Motor neuron (in vitro differentiated cells): ENCODE measurements at regions not wholly inside any gene's neighbourhood (a gene's known extent, or its start where the extent isn't known, plus 50 kb on each side); places are given as distances from the start of the nearest gene placed in this dataset.

Source experiments
- ATAC-seq, 8 experiments: fragments of 200-7000 bp; cut with Tn5 transposase; replicated peaks in 6 of 8; 2 replicates each; pipeline ENCODE4 v1.8.0; 2021; ENCODE audit warnings: mild to moderate bottlenecking in 8 of 8, moderate library complexity in 8 of 8
- H3K27ac ChIP-seq, 2 donors: fragments of 250-450 bp; sonication (Bioruptor Pico); 2 replicates each; pipeline ENCODE4 v1.9.0; 2021; ENCODE audit warnings: antibody characterized with exemption in 2 of 2, mild to moderate bottlenecking in 2 of 2, moderate library complexity in 1 of 2
- H3K4me1 ChIP-seq, 2 donors: fragments of 250-450 bp; sonication (Bioruptor Pico); replicated peaks in 1 of 2; 2 replicates each; pipeline ENCODE4 v1.6.1; 2021; ENCODE audit warnings: antibody characterized with exemption in 2 of 2, mild to moderate bottlenecking in 2 of 2, moderate library complexity in 1 of 2
- H3K4me3 ChIP-seq, 5 donors: fragments of 250-450 bp; sonication (Bioruptor Pico); 2 replicates each; pipeline ENCODE4 v1.9.0; 2021; ENCODE audit warnings: antibody characterized with exemption in 5 of 5, mild to moderate bottlenecking in 5 of 5, moderate library complexity in 4 of 5
- WGBS, 10 experiments: fragments of 450-650 bp; shearing (Covaris generic); methylation state at CpG; one replicate each; pipeline ENCODE4 v1.0.0; 2022; 5-methylcytosine and 5-hydroxymethylcytosine counted together
- in situ Hi-C, 9 experiments: fragments of 400-800 bp; cut with MboI; loops; one replicate each; pipeline ENCODE4 v1.15.0; 2021; ENCODE audit warnings: low sequenced_read_pairs in 9 of 9, low pct_unique_long_range_greater_than_20kb in 2 of 9; ENCODE audit not compliant: unreplicated experiment in 9 of 9

- no peak overlapping the region for H3K27ac ChIP-seq
- ATAC-seq: peak in 2 of 8 experiments; percentile 71 to 98
- no peak overlapping the region for H3K4me3 ChIP-seq
- WGBS, 10 experiments: 73 to 100% (median 83%) methylated on average over 1 to 9 of the region's 14 CpGs; no CpG with 5 or more reads in 4 of the 10 experiments
- in situ Hi-C loops: no loop called here
- H3K4me1 ChIP-seq: no peaks in the 10 kb centered on the region
Measured at GRCh38 chr3:194833114-194833910, 147.6 kb downstream of the FAM43A start.

DNA sequence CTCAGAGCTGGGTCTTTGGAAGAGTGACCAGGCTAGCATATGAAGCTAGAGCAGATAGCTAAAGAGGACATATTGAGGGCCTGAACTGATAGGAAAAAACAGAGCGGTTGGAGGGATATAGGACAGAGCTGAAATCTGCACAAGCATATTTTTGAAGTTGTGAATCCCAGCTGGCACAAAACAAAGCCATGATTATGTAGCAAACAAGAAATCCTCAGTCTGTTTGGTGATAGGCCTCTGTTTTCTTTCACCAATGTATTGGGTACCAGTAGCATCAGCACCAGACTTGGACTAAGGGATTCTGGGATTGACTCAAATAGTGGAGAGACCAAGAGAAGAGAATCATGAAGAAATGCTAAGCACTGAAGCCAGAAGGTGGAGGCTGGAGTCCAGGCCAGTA, 151.0 kb downstream of the FAM43A start:
- ATAC-seq: no peak
- 60 to 100% (median 83%) methylated on average over 1 of the region's 1 CpG; no CpG with 5 or more reads in 6 of the 10 experiments for WGBS, 10 experiments
- Histone ChIP-seq H3K27ac (no peak overlapping the region), H3K4me1 (no peaks in the 10 kb centered on the region), H3K4me3 (no peak overlapping the region)
- in situ Hi-C loops: no loop called here

GRCh38 chr3:194837457-194838127, 151.9 kb downstream of the FAM43A start:
- Histone ChIP-seq H3K4me1 (no peaks in the 10 kb centered on the region), H3K27ac (no peak overlapping the region), H3K4me3 (no peak overlapping the region)
- WGBS, 10 experiments: 0 to 86% (median 47%) methylated on average over 1 to 2 of the region's 9 CpGs; no CpG with 5 or more reads in 4 of the 10 experiments
- in situ Hi-C loops: no loop called here
- peak in 1 of 8 experiments; percentile 50 for ATAC-seq

DNA sequence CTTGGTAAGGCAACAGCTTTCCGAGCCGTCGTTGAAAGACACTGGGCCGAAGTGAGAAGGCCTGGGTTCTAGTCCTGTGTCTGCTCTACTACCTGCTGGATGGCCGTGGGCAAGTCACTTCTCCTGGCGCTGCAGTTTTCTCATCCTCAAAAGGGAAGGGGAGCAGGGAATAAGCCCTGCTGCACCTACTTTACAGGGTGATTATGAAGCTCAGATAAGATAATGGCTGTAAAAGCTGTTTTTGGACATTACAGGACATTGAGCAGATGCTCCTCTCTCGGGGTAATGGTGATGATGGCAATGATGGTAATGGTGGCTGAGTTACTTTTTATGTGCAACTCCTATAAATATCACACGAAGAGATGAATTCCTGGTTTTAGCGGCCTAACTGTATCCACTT, 152.6 kb downstream of the FAM43A start:
- in situ Hi-C loops: no loop called here
- 50 to 93% (median 72%) methylated on average over 1 to 9 of the region's 9 CpGs; no CpG with 5 or more reads in 2 of the 10 experiments for WGBS, 10 experiments
- Histone ChIP-seq H3K4me1 (peaks cover 0 to 2% of the 10 kb centered on the region in 2 donors), H3K4me3 (no peak overlapping the region), H3K27ac (no peak overlapping the region)
- no peak for ATAC-seq

DNA sequence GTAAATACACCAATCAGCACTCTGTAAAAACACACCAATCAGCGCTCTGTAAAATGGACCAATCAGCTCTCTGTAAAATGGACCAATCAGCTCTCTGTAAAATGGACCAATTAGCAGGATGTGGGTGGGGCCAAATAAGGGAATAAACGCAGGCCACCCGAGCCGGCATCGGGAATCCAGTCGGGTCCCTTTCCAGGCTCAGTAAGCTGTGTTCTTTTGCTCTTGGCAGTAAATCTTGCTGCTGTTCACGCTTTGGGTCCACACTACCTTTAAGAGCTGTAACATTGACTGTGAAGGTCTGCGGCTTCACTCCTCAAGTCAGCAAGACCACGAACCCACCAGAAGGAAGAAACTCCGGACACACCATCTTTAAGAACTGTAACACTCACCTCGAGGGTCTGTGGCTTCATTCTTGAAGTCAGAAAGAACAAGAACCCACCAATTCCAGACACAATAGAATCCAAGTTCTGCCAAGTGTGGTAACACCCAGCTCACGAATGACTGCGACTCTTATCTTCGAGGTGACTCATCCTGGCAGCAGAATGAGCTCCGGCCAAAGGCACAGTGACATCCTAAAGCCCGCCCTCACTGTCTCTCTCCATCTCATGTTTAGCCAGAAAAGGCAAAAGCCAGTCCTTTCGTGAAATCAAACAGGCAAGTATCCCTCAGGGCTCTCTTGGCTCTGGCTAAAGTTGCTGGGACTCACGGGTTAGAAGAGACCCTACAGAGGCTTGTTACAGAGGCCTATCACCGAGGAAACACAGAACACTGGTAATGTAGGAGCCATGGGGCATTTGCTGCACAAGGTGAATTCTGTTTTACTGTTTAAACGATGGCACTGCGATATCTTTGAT, 155.2 kb downstream of the FAM43A start:
- 33 to 90% (median 79%) methylated on average over 1 to 19 of the region's 21 CpGs; no CpG with 5 or more reads in 2 of the 10 experiments for WGBS, 10 experiments
- in situ Hi-C loops: no loop called here
- ATAC-seq: peak in 7 of 8 experiments; percentile 27 to 89 (median 66)

DNA sequence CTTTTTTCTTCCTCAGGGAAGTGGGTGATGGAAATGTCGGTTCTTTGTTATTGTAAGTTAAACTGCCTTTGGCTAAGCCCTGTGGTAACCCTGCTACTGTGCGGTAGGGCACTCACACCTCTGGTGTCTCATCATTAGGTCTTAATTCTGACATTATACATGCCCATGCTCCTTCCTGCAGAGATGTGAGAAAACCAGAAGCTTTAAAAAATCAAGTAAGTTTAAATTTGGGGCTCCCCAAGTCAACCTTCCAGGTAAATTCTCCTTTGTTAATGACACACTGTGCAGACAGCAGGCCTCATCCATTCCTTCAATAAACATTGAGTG, 155.8 kb downstream of the FAM43A start:
- Histone ChIP-seq H3K27ac (no peak overlapping the region), H3K4me1 (peaks cover 0 to 11% of the 10 kb centered on the region in 2 donors), H3K4me3 (no peak overlapping the region)
- no peak for ATAC-seq
- in situ Hi-C loops: no loop called here
- 50 to 100% (median 80%) methylated on average over 1 to 2 of the region's 2 CpGs; no CpG with 5 or more reads in 5 of the 10 experiments for WGBS, 10 experiments

More for the DNA sequence above, 155.2 kb downstream of the FAM43A start:
- H3K4me3 ChIP-seq: no peak overlapping the region
- no peak overlapping the region for H3K27ac ChIP-seq
- peaks cover 0 to 11% of the 10 kb centered on the region in 2 donors for H3K4me1 ChIP-seq

DNA sequence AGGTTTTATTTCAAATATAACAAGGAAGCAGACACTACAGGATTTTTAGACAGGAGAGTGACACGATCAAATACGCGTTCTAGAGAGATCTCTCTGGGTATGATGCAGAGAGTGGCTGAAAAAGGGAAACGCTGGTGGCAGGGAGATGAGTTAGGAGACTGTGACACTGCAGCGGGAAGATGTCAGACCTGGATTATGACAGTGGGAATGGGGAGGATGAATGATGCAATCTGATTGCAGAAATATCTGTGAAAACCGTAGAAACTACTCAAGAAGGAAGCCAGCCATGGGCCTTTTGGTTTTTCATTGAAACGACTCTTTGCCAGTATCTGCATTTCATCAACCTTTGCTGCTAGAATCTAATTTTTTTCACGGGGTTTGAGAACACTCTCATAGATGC, 157.9 kb downstream of the FAM43A start:
- Histone ChIP-seq H3K4me3 (no peak overlapping the region), H3K4me1 (peaks cover 0 to 11% of the 10 kb centered on the region in 2 donors), H3K27ac (peak overlapping the region in 1 of 2 donors; percentile 68)
- WGBS, 10 experiments: 38 to 90% (median 83%) methylated on average over 2 to 8 of the region's 8 CpGs; no CpG with 5 or more reads in 1 of the 10 experiments
- in situ Hi-C loops: no loop called here
- ATAC-seq: peak in 5 of 8 experiments; percentile 68 to 86 (median 70)

- no peak overlapping the region for H3K4me3 ChIP-seq
- H3K27ac ChIP-seq: peak overlapping the region in 1 of 2 donors; percentile 68
- ATAC-seq: peak in 1 of 8 experiments; percentile 66
- peaks cover 0 to 11% of the 10 kb centered on the region in 2 donors for H3K4me1 ChIP-seq
- WGBS, 10 experiments: 43 to 100% (median 89%) methylated on average over 1 to 3 of the region's 3 CpGs; no CpG with 5 or more reads in 6 of the 10 experiments
- in situ Hi-C loops: no loop called here
Measured at GRCh38 chr3:194844046-194844445, 158.4 kb downstream of the FAM43A start.

GRCh38 chr3:194849166-194849875, 163.6 kb downstream of the FAM43A start:
- 0 to 80% (median 52%) methylated on average over 1 to 5 of the region's 6 CpGs; no CpG with 5 or more reads in 1 of the 10 experiments for WGBS, 10 experiments
- ATAC-seq: no peak
- H3K4me1 ChIP-seq: peaks cover 0 to 13% of the 10 kb centered on the region in 2 donors

GRCh38 chr3:194851254-194851653, 165.6 kb downstream of the FAM43A start:
- peaks cover 0 to 13% of the 10 kb centered on the region in 2 donors for H3K4me1 ChIP-seq
- H3K4me3 ChIP-seq: no peak overlapping the region
- in situ Hi-C loops: loop anchor here in 1 of 9 experiments (25.0 kb wide), 1 partner anchor 164 kb away; the partner anchor contains the start of gene FAM43A
- no peak for ATAC-seq
- H3K27ac ChIP-seq: no peak overlapping the region
- 72 to 100% (median 100%) methylated on average over 1 to 3 of the region's 5 CpGs; no CpG with 5 or more reads in 3 of the 10 experiments for WGBS, 10 experiments

More at GRCh38 chr3:194849166-194849875, 163.6 kb downstream of the FAM43A start:
- no peak overlapping the region for H3K27ac ChIP-seq
- H3K4me3 ChIP-seq: no peak overlapping the region
- in situ Hi-C loops: no loop called here

- ATAC-seq: no peak
- Histone ChIP-seq H3K27ac (no peak overlapping the region), H3K4me3 (no peak overlapping the region), H3K4me1 (peaks cover 0 to 13% of the 10 kb centered on the region in 2 donors)
- WGBS, 10 experiments: 80 to 100% (median 81%) methylated on average over 1 to 4 of the region's 5 CpGs; no CpG with 5 or more reads in 6 of the 10 experiments
- in situ Hi-C loops: loop anchor here in 1 of 9 experiments (25.0 kb wide), 1 partner anchor 165 kb away; the partner anchor contains the start of gene FAM43A
Measured at GRCh38 chr3:194851941-194852340, 166.3 kb downstream of the FAM43A start.

- Histone ChIP-seq H3K4me3 (no peak overlapping the region), H3K4me1 (peaks cover 0 to 13% of the 10 kb centered on the region in 2 donors), H3K27ac (no peak overlapping the region)
- 58 to 99% (median 94%) methylated on average over 3 to 14 of the region's 22 CpGs; no CpG with 5 or more reads in 5 of the 10 experiments for WGBS, 10 experiments
- ATAC-seq: no peak
- in situ Hi-C loops: loop anchor here in 1 of 9 experiments (25.0 kb wide), 1 partner anchor 165 kb away; the partner anchor contains the start of gene FAM43A
Measured at GRCh38 chr3:194852345-194852744, 166.7 kb downstream of the FAM43A start.
